CD4-positive, alpha-beta T cell (primary cell): ENCODE measurements at regions not wholly inside any gene's neighbourhood (a gene's known extent, or its start where the extent isn't known, plus 50 kb on each side); places are given as distances from the start of the nearest gene placed in this dataset.

ENCODE experiments used
- ATAC-seq: fragments of 200-7000 bp; cut with Tn5 transposase; one replicate; pipeline ENCODE4 v1.10.0; 2022; ENCODE audit warnings: mild to moderate bottlenecking; ENCODE audit not compliant: poor library complexity
- CTCF ChIA-PET: fragments of 350-600 bp; sonication (Branson Sonifier 250); formaldehyde crosslinking; loops from one replicate; lab custom pipeline; 2021; ENCODE audit warnings: antibody characterized with exemption, inconsistent platforms; lab: Charles Lee
- POLR2A ChIA-PET: fragments of 350-600 bp; sonication (Branson Sonifier 250); formaldehyde crosslinking; loops from one replicate; lab custom pipeline; 2021; ENCODE audit warnings: antibody characterized with exemption, inconsistent platforms; lab: Charles Lee
- DNase-seq, 14 experiments: peaks; one replicate each; pipeline ENCODE4 v3.0.0-alpha.2; 2013 to 2020; ENCODE audit warnings: mixed read lengths in 2 of 14
- H3K27ac ChIP-seq, 2 donors: one replicate each; pipeline versions ENCODE4 v1.5.1 to v1.7.0; 2013; ENCODE audit warnings: low read length in 2 of 2, low read depth in 1 of 2, mild to moderate bottlenecking in 1 of 2
- H3K27me3 ChIP-seq, 2 experiments: 1 replicate in 1 of 2; 2 replicates in 1 of 2; pipeline versions ENCODE4 v1.6.1 to v1.7.0; 2013; ENCODE audit warnings: low read length in 2 of 2, control low read depth in 1 of 2, mild to moderate bottlenecking in 1 of 2, moderate library complexity in 1 of 2; ENCODE audit not compliant: insufficient read depth in 2 of 2, control insufficient read depth in 1 of 2
- H3K36me3 ChIP-seq: one replicate; pipeline ENCODE4 v1.6.1; 2013; ENCODE audit warnings: low read length, control low read depth; ENCODE audit not compliant: insufficient read depth
- H3K4me1 ChIP-seq: one replicate; pipeline ENCODE4 v1.6.1; 2013; ENCODE audit warnings: low read length, control low read depth; ENCODE audit not compliant: insufficient read depth
- H3K4me3 ChIP-seq: one replicate; pipeline ENCODE4 v1.5.1; 2013; ENCODE audit warnings: mild to moderate bottlenecking, low read length, moderate library complexity
- H3K9me3 ChIP-seq, 2 experiments: 1 replicate in 1 of 2; 2 replicates in 1 of 2; pipeline versions ENCODE4 v1.6.1 to v1.7.0; 2013; ENCODE audit warnings: low read length in 2 of 2, mild to moderate bottlenecking in 2 of 2, control low read depth in 1 of 2, moderate library complexity in 1 of 2; ENCODE audit not compliant: control insufficient read depth in 1 of 2, insufficient read depth in 1 of 2
- H3K27ac Mint-ChIP-seq: one replicate; pipeline ENCODE4 v1.8.0; 2020; ENCODE audit warnings: mixed read lengths
- H3K27me3 Mint-ChIP-seq: one replicate; pipeline ENCODE4 v1.8.0; 2021; ENCODE audit warnings: mixed read lengths
- H3K36me3 Mint-ChIP-seq: one replicate; pipeline ENCODE4 v1.8.0; 2021; ENCODE audit warnings: low read depth, mixed read lengths
- H3K4me1 Mint-ChIP-seq: one replicate; pipeline ENCODE4 v1.8.0; 2021; ENCODE audit warnings: low read depth, mixed read lengths
- H3K4me3 Mint-ChIP-seq: one replicate; pipeline ENCODE4 v1.8.0; 2020; ENCODE audit warnings: mild to moderate bottlenecking, mixed read lengths
- H3K9me3 Mint-ChIP-seq: one replicate; pipeline ENCODE4 v1.8.0; 2020; ENCODE audit warnings: mixed read lengths
- CTCF ChIP-seq: fragments of 200-600 bp; IDR thresholded peaks from one replicate; pipeline ENCODE4 v1.8.0; 2022; ENCODE audit warnings: antibody characterized with exemption, mild to moderate bottlenecking
- intact Hi-C, 2 experiments: fragments of 100-400 bp; cut with DNase I in 1 of 2; cut with micrococcal nuclease in 1 of 2; formaldehyde crosslinking; loops; one replicate each; pipeline versions ENCODE4 v1.15.1 to v1.9.0; 2023 to 2025; cut with DNase I, micrococcal nuclease

GRCh38 chr9:108139900-108140299 lies 650.3 kb upstream of the KLF4 start:
- no peaks in the 10 kb centered on the region for H3K27me3 ChIP-seq
- Mint-ChIP-seq H3K9me3 (peaks cover 4% of the 10 kb centered on the region), H3K36me3 (no peaks in the 10 kb centered on the region), H3K27ac (no peak overlapping the region), H3K27me3 (no peaks in the 10 kb centered on the region), H3K4me1 (no peaks in the 10 kb centered on the region), H3K4me3 (no peak overlapping the region)
- no peak for ATAC-seq
- ChIA-PET POLR2A (no interaction called here), CTCF (no interaction called here)
- intact Hi-C loops: no loop called here
- no peak for DNase-seq
- peaks cover 0 to 3% of the 10 kb centered on the region in 2 experiments for H3K9me3 ChIP-seq
- no peak overlapping the region for H3K27ac ChIP-seq
- no peaks in the 10 kb centered on the region for H3K4me1 ChIP-seq
- no peak overlapping the region for H3K4me3 ChIP-seq
- no peak for TF ChIP-seq CTCF
- no peaks in the 10 kb centered on the region for H3K36me3 ChIP-seq

- ATAC-seq (no peak), DNase-seq (no peak)
- Mint-ChIP-seq H3K4me1 (no peaks in the 10 kb centered on the region), H3K9me3 (peaks cover 4% of the 10 kb centered on the region), H3K4me3 (no peak overlapping the region), H3K36me3 (no peaks in the 10 kb centered on the region), H3K27me3 (no peaks in the 10 kb centered on the region), H3K27ac (no peak overlapping the region)
- intact Hi-C loops: no loop called here
- Histone ChIP-seq H3K9me3 (peaks cover 0 to 3% of the 10 kb centered on the region in 2 experiments), H3K27me3 (no peaks in the 10 kb centered on the region), H3K4me1 (no peaks in the 10 kb centered on the region), H3K27ac (no peak overlapping the region), H3K4me3 (no peak overlapping the region), H3K36me3 (no peaks in the 10 kb centered on the region)
- TF ChIP-seq CTCF: no peak
- POLR2A ChIA-PET: no interaction called here
- CTCF ChIA-PET: no interaction called here
Observed at GRCh38 chr9:108138516-108138915, 648.9 kb upstream of the KLF4 start.

GRCh38 chr9:108136656-108137055 lies 647.1 kb upstream of the KLF4 start:
- no peaks in the 10 kb centered on the region for H3K4me1 ChIP-seq
- DNase-seq (no peak), ATAC-seq (no peak)
- ChIA-PET POLR2A (no interaction called here), CTCF (no interaction called here)
- Mint-ChIP-seq H3K36me3 (no peaks in the 10 kb centered on the region), H3K4me3 (no peak overlapping the region), H3K9me3 (peaks cover 4% of the 10 kb centered on the region), H3K27me3 (no peaks in the 10 kb centered on the region), H3K27ac (no peak overlapping the region), H3K4me1 (no peaks in the 10 kb centered on the region)
- H3K4me3 ChIP-seq: no peak overlapping the region
- no peaks in the 10 kb centered on the region for H3K9me3 ChIP-seq
- H3K27me3 ChIP-seq: no peaks in the 10 kb centered on the region
- H3K27ac ChIP-seq: no peak overlapping the region
- TF ChIP-seq CTCF: no peak
- H3K36me3 ChIP-seq: no peaks in the 10 kb centered on the region
- intact Hi-C loops: no loop called here
